CD4-positive, alpha-beta T cell treated with Interleukin-21 for 1 hour (primary cell): ENCODE measurements at regions not wholly inside any gene's neighbourhood (a gene's known extent, or its start where the extent isn't known, plus 50 kb on each side); places are given as distances from the start of the nearest gene placed in this dataset.

Experiments used
- DNase-seq: peaks from one replicate; pipeline ENCODE4 v3.0.0-alpha.2; 2020

DNA sequence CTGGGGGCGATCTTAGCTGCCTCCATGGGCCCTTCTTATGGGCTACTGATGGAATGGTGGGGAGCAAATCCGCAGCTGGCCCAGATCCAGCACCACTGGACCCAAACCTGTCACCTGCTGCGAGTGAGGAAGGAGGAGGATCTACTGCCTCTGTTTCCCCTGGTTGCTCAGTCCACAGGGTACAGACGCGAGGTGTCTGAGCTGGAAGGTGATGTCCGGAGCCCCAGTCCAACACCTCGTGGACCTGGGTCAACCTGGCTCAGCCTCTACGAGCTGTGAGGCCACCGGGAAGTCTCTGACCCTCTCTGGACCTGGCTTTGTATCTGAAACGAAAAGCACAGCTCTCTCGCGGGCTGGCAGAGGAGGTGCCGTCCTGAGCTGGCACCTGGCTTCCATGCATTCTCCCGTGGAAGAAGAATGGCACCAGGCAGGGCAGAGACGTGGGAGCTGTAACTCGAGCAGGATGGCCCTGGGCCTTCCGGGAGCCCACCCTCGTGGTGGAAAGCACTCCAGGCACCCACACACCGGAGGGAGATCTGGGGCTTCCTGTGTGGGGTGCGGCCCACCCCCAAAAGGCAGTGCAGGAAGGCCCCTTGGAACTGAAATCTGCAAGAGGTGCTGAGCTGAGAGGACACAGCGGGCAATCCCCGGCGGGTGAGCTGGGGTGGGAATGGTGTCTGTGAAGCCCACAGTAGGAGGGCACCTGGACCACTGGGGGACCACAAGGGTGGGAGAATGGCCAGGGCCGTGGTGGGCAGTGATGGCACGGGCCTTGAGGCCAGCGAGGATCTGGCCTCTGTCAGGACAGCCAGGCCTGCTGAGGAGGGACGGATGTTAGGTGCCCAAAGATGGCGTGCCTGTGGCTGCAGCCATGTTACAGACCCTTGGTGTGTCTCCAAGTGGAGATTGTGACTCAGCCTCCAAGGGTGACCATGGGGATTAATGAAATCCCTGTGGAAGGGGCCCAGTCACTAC lies 133.4 kb downstream of the OLFM1 start:
- no peak for DNase-seq

GRCh38 chr9:135221576-135221950 lies 134.1 kb downstream of the OLFM1 start:
- DNase-seq: no peak

DNA sequence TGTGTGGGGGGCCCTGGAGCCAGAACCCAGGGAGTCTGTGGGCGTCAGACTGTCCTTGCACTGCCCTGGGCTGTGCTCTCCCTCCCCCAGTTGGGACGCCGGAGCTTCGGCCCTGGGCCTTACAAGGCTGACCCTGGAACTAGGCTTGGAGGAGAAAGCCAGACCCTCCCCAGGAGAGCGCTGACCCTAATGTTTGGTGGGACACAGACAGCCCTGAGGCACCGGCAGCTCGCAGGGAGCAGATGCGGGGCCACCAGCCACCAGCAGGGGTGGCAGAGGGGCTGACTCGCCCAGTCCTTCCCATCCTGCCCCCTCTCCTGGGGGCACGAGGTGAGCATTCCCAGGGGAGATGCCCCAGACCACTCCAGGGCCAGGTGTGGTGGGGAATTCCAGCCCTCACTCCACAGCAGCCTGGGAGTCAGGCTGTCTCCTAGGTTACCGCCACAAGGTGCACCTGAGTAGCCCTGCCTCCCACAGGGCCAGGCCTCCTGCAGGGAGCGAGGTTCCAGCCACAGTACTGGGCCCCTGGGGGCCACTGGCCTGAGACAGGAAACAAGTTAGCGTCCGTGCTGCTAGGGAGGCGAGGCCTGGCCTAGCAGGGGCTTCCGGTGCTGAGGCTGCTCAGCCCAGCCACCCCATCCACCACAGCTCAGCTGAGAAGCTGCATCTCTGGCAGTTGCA lies 134.6 kb downstream of the OLFM1 start:
- DNase-seq: no peak

DNA sequence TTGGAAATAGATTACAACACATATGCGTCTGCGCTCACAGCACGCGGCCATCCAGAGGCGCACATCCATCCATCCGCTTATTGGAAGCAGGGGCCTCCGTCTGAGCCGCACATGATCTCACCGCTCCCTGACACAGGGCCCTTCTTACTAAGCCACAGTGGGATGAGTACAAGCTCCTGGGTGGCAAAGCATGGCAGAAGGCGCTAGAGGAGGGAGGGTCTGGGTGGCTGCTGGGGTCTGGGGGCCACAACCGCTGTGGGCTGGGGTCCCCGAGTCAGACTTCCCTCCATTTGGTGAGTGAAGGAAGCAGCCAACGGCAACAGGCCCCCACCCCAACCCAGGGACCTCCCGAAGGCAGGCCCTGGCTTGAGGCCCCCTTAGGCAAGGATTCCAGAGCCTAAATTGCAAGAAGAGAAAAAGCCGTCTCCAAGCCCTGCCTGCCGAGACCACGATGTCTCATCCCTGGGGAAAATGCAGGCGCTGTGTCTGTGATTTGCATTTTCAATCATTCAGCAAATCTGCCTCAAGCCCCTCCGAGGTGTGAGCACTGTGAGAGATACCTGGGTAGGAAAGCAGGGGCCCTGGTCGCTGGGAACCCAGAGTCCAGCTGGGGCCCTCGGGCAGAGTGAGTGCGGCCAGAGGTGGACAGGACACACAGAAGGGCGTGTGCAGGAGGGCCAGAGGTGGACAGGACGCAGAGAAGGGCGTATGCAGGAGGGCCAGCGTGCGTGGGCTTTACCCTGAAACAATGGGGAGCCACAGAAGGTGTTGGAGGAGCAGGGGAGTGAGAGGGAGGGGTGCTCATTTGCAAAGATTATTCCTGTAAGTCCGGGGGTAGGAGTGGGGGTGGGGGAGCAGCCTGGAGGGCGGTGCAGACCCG lies 135.7 kb downstream of the OLFM1 start:
- DNase-seq: no peak

- no peak for DNase-seq
Measured at GRCh38 chr9:135223831-135224230, 136.4 kb downstream of the OLFM1 start.

- DNase-seq: no peak
Measured at GRCh38 chr9:135224286-135224877, 136.9 kb downstream of the OLFM1 start.

- DNase-seq: no peak
Measured at GRCh38 chr9:135224921-135225541, 137.6 kb downstream of the OLFM1 start.

GRCh38 chr9:135225619-135226228 lies 138.3 kb downstream of the OLFM1 start:
- no peak for DNase-seq

GRCh38 chr9:135226369-135227050 lies 139.0 kb downstream of the OLFM1 start:
- no peak for DNase-seq

- DNase-seq: no peak
Measured at GRCh38 chr9:135227641-135228251, 140.3 kb downstream of the OLFM1 start.

- no peak for DNase-seq
Measured at GRCh38 chr9:135228345-135228982, 141.0 kb downstream of the OLFM1 start.

- DNase-seq: no peak
Measured at GRCh38 chr9:135228983-135229625, 141.6 kb downstream of the OLFM1 start.

DNA sequence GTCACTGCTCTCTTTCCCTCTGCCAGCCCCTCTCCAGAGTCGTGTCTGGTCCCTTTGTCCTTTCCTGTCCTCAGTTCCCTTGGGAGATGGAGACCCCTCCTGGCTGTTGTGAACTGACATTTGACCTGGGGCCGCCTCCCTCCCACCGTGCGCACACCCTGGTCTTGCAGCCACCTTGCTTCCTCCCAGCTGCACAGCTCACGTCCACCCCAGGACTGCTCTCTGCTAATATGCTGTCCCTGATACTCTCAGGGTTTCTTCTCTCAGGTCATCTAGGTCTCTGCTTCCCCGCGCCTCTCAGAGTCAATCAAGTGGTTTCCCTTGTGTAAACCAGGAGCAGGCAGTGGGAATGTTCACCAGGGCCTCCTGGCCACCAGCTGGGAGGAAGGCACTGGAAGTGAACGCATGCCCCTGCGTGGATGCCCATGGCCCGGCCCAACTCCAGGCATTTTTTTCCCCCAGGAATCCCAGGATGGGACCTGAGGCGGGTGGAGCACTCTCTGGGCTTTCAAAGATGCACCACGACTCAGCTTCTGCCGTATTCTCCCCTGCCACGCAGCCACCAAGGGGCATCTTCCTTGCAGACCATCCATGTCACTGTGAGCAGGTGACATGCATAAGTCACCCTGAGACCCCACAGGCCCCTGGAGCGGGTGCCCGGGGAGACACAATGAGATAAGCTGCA lies 142.4 kb downstream of the OLFM1 start:
- DNase-seq: no peak

- DNase-seq: no peak
Measured at GRCh38 chr9:135230386-135230765, 142.9 kb downstream of the OLFM1 start.

GRCh38 chr9:135230817-135231520 lies 143.5 kb downstream of the OLFM1 start:
- DNase-seq: no peak

GRCh38 chr9:135239100-135239768 lies 151.8 kb downstream of the OLFM1 start:
- no peak for DNase-seq

GRCh38 chr9:135239769-135240141 lies 152.3 kb downstream of the OLFM1 start:
- no peak for DNase-seq

DNA sequence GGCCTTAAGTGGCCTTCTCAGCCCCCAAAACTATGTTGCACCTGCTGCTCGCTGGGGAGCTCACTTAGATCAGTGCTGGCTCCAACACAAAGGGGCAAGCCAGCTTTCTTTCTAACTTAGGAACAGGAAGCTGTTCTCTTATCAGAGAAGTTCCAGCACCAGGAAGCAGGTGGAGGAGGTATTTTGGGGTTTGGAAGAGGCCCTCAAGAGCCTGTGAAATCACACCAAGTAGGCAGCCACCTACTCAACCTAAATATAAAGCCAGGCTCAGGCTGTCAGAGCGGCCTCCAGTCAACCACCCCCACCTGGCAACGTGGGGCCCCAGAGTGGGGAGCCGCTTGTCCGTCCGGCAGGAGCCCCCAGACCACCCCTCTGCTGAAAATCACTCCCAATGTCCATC lies 152.8 kb downstream of the OLFM1 start:
- DNase-seq: no peak
